ENCODE measurements at regions not wholly inside any gene's neighbourhood (a gene's known extent, or its start where the extent isn't known, plus 50 kb on each side); places are given as distances from the start of the nearest gene placed in this dataset.

DNA sequence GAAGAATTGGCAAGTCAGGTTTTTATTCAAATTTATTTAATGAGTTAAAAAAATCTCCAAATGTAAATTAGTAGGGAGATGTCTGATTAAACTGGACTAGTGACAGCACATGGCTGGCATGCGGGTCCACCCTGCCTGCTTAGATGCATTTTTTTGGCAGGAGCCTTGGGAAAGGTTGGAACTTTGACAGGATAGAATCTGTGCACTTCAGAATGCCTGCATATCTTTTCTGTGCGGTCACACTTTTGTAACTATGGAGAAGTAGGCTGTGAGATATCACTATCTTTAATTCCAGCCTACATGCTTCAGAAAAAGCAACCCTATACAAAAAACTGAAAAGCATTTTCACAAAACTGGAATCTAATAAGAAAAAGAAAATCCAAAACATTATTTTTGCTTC is 317.8 kb downstream of the MBD2 start:
- H3K4me3 Mint-ChIP-seq = no peak overlapping the region
- intact Hi-C loops (cut with micrococcal nuclease) = no loop called here
- H3K27me3 Mint-ChIP-seq = peaks cover 14% of the 10 kb centered on the region
- no peak overlapping the region for H3K27ac Mint-ChIP-seq
- no peaks in the 10 kb centered on the region for H3K36me3 Mint-ChIP-seq
- H3K9me3 Mint-ChIP-seq = no peaks in the 10 kb centered on the region
- DNase-seq = no peak
- no peaks in the 10 kb centered on the region for H3K4me1 Mint-ChIP-seq (ENCODE audit: low read depth)
- ChIA-PET CTCF (interaction anchor here (1.0 to 5.7 kb wide), 2 partner anchors 213 to 337 kb away, joined by 3 to 38 read pairs; no protein-coding TSS in a partner anchor), POLR2A (no interaction called here)

DNA sequence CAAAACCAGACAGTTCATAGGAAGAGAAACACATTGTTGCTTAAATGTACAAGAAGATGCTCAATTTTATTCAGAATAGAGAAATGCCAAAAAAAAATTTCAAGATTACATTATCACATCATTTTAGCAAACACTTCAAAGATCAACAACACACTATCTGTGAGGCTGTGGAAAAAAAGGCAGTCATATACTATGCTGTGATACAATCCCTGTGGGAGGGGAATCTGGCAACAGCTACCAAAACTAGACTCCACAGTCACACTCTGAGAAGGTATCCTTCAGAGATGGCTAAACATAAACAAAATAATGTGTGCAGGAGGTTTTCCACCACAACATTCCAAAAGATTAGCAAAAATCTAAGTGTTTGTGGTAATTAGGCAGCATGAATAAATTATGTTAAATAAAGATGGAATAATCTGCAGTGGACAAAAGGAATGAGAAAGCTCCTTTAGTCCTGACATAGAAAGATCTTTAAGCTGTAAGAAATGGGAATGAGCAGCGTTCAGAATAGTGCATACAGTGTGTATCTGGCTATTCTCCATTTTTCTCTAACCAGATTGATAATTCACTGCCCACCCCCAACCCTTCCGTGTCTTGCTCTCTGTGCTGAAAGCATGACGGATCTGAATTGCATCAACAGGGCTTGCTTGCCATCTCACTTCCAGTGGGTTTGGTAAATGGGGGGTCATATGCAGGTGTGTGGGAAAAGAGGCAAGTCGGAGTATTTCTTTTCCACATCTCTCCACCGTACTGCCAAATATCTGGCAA is 329.6 kb downstream of the MBD2 start:
- DNase-seq = no peak
- no peak overlapping the region for H3K27ac Mint-ChIP-seq
- no peaks in the 10 kb centered on the region for H3K36me3 Mint-ChIP-seq
- ChIA-PET POLR2A (no interaction called here), CTCF (no interaction called here)
- H3K9me3 Mint-ChIP-seq = no peaks in the 10 kb centered on the region
- no peaks in the 10 kb centered on the region for H3K4me1 Mint-ChIP-seq (ENCODE audit: low read depth)
- intact Hi-C loops (cut with micrococcal nuclease) = no loop called here
- H3K27me3 Mint-ChIP-seq = peaks cover 2% of the 10 kb centered on the region
- H3K4me3 Mint-ChIP-seq = no peak overlapping the region

DNA sequence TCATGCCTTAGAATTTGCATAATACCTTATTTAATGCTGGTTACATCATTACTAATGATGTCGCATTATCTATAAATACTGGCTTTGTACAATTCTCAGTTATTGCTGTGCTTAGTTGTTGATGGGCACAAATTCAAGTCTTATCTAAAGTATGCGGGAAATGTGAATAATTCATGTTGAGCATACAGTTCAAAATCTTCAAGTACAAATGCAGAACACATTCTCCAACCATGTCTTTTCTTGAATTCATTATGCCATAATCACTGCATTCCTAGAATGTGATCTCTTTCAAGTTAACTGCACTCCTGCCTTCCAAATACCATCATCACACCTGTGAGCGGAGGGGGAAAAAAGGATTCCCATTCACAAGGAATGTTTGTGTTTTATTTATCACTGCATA is 337.0 kb downstream of the MBD2 start:
- H3K27me3 Mint-ChIP-seq = peaks cover 4% of the 10 kb centered on the region
- no peak for DNase-seq
- no peaks in the 10 kb centered on the region for H3K9me3 Mint-ChIP-seq
- CTCF ChIA-PET = no interaction called here
- H3K4me1 Mint-ChIP-seq (ENCODE audit: low read depth) = no peaks in the 10 kb centered on the region
- intact Hi-C loops (cut with micrococcal nuclease) = no loop called here
- no peak overlapping the region for H3K4me3 Mint-ChIP-seq
- no peak overlapping the region for H3K27ac Mint-ChIP-seq
- no peaks in the 10 kb centered on the region for H3K36me3 Mint-ChIP-seq
- POLR2A ChIA-PET = no interaction called here

DNA sequence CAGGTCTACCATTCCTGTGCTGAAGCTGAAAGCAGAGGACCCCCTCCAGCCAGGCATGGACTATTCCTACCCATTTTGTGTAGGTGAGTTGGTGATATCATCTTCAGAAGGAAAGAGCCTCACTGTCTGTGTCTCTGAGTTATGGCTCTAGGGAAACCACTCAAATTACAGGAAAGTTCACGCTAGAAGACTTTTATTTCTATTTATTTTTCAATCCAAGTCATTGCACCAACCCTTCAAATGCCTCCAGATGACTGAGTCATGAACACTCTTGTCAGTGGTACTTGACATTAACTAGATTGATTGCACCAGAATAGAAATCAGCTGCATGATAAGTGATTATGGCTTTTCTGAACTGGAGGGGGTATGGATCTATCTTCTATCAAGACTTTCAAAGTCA is 338.4 kb downstream of the MBD2 start:
- Mint-ChIP-seq H3K27ac (no peak overlapping the region), H3K4me3 (no peak overlapping the region), H3K27me3 (peaks cover 4% of the 10 kb centered on the region), H3K36me3 (no peaks in the 10 kb centered on the region), H3K9me3 (no peaks in the 10 kb centered on the region), H3K4me1 (ENCODE audit: low read depth) (no peaks in the 10 kb centered on the region)
- no peak for DNase-seq
- ChIA-PET CTCF (no interaction called here), POLR2A (no interaction called here)
- intact Hi-C loops (cut with micrococcal nuclease) = no loop called here

DNA sequence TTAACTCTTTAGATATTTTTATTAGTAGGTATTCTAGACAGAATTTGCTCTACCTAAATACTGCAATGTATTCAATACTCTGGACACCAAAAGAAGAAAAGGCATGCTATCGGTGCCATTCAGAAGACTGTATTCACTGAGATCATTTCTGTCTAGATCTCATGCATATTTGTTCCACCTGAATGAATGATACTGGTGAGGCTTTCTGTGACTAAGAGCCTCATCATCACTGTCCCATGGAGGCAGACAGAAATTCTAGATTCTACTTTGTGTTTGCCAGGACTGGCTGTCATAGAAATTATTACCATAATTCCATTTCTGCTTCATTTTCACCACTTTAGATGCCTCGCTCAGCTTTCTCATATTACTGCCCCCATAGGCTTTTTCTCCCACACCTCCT is 340.7 kb downstream of the MBD2 start:
- H3K36me3 Mint-ChIP-seq = no peaks in the 10 kb centered on the region
- H3K4me3 Mint-ChIP-seq = no peak overlapping the region
- intact Hi-C loops (cut with micrococcal nuclease) = no loop called here
- no peak for DNase-seq
- H3K4me1 Mint-ChIP-seq (ENCODE audit: low read depth) = no peaks in the 10 kb centered on the region
- CTCF ChIA-PET = no interaction called here
- POLR2A ChIA-PET = no interaction called here
- no peak overlapping the region for H3K27ac Mint-ChIP-seq
- peaks cover 3% of the 10 kb centered on the region for H3K27me3 Mint-ChIP-seq
- peaks cover 2% of the 10 kb centered on the region for H3K9me3 Mint-ChIP-seq

DNA sequence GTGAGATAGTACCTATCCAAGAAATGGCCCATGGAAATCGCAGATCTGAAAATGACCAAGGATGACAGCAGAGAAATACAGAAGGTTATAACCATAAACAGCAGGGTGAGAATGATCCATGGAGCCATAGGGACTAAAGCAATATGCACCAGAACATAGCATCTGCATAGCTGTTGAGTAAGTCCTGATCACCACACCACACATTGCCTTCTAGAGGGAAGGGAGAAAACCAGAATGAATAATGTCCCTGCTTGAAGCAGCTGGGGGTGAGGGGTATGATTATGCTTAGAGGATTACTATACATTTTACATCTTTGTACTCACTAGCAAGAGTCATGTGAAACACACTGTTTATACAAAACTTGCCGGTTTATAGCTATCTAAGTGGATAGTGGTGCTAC is 350.4 kb downstream of the MBD2 start:
- ChIA-PET CTCF (no interaction called here), POLR2A (no interaction called here)
- Mint-ChIP-seq H3K27me3 (no peaks in the 10 kb centered on the region), H3K4me1 (ENCODE audit: low read depth) (no peaks in the 10 kb centered on the region), H3K36me3 (no peaks in the 10 kb centered on the region), H3K4me3 (no peak overlapping the region), H3K9me3 (no peaks in the 10 kb centered on the region), H3K27ac (no peak overlapping the region)
- intact Hi-C loops (cut with micrococcal nuclease) = no loop called here
- no peak for DNase-seq

DNA sequence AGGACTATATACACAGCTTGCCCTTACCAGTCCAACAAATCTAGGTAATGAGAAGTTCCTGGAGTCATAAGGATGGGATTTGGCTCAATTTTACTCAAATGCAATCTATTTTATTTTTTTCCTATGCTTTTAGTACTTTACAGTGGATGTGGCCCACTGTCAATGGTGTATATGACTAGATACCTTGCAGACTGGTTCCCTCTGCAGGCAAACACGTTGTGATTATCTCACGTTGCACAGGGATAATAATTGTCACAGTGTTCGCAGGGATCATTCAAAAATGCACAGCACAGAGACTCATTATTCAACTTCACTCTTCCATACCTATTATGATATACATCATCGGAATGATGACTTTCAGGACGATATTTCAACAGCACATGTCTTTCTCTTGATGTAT is 359.7 kb downstream of the MBD2 start:
- Mint-ChIP-seq H3K9me3 (no peaks in the 10 kb centered on the region), H3K27me3 (no peaks in the 10 kb centered on the region), H3K36me3 (no peaks in the 10 kb centered on the region), H3K4me3 (no peak overlapping the region), H3K4me1 (ENCODE audit: low read depth) (no peaks in the 10 kb centered on the region), H3K27ac (no peak overlapping the region)
- POLR2A ChIA-PET = no interaction called here
- no peak for DNase-seq
- intact Hi-C loops (cut with micrococcal nuclease) = no loop called here
- CTCF ChIA-PET = no interaction called here

DNA sequence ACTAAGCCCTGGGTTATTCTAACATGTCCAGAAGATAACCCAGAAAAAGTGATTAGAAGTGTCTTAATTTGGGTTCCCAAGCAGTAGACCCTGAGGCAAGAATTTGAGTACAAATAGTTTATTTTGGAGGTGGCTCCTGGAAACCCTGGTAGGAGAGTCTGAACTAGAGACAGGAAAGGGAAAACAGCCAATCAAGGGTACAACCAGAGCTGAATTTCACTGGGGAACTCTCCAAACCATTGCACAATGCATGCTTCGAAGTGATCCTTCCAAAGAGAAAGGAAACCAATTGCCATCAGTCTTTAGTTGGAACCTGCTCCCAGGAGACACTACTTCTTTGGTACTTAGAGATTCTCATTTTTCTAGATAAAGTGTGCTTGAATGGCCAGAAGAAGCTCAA is 361.5 kb downstream of the MBD2 start:
- ChIA-PET CTCF (no interaction called here), POLR2A (no interaction called here)
- Mint-ChIP-seq H3K27ac (no peak overlapping the region), H3K4me1 (ENCODE audit: low read depth) (no peaks in the 10 kb centered on the region), H3K27me3 (no peaks in the 10 kb centered on the region), H3K36me3 (no peaks in the 10 kb centered on the region), H3K4me3 (no peak overlapping the region), H3K9me3 (no peaks in the 10 kb centered on the region)
- no peak for DNase-seq
- intact Hi-C loops (cut with micrococcal nuclease) = no loop called here

DNA sequence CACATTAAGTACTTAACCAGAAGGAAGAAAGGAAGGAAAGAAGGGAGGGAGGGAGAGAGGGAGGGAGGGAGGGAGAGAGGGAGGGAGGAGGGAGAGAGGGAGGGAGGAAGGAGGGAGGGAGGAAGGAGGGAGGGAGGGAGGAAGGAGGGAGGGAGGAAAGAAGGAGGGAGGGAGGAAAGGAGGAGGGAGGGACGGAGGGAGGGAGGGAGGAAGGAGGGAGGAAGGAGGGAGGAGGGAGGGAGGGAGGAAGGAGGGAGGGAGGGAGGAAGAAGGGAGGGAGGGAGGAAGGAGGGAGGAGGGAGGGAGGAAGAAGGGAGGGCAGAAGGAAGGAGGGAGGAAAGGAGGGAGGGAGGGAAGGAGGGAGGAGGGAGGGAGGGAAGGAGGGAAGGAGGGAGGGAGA is 363.3 kb downstream of the MBD2 start:
- H3K4me3 Mint-ChIP-seq = no peak overlapping the region
- DNase-seq = no peak
- H3K9me3 Mint-ChIP-seq = no peaks in the 10 kb centered on the region
- POLR2A ChIA-PET = no interaction called here
- intact Hi-C loops (cut with micrococcal nuclease) = no loop called here
- H3K4me1 Mint-ChIP-seq (ENCODE audit: low read depth) = no peaks in the 10 kb centered on the region
- no peak overlapping the region for H3K27ac Mint-ChIP-seq
- H3K27me3 Mint-ChIP-seq = no peaks in the 10 kb centered on the region
- CTCF ChIA-PET = no interaction called here
- no peaks in the 10 kb centered on the region for H3K36me3 Mint-ChIP-seq

DNA sequence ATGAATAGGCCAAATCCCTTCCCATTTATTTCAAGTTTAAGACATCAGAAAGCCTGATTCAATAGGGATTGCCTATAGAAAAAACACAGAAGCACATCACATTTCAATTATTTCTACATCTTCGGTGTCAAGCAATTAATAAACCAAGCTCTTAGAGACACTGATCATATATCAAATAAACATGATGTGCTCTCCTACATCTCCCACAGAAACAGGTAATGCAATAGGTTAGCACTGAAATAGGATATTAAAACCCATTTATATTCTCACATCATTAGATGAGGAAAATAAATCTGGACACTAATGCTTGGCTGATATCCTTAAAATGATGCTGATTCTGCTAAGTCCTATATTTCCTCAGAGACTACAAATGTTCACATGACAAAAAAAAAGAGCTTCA is 364.7 kb downstream of the MBD2 start:
- no peak overlapping the region for H3K4me3 Mint-ChIP-seq
- no peaks in the 10 kb centered on the region for H3K4me1 Mint-ChIP-seq (ENCODE audit: low read depth)
- CTCF ChIA-PET = interaction anchor here (1.1 kb wide), 1 partner anchor 10 kb away, joined by 3 read pairs; no protein-coding TSS in a partner anchor
- H3K27ac Mint-ChIP-seq = no peak overlapping the region
- H3K36me3 Mint-ChIP-seq = no peaks in the 10 kb centered on the region
- POLR2A ChIA-PET = no interaction called here
- H3K9me3 Mint-ChIP-seq = no peaks in the 10 kb centered on the region
- DNase-seq = no peak
- intact Hi-C loops (cut with micrococcal nuclease) = no loop called here
- no peaks in the 10 kb centered on the region for H3K27me3 Mint-ChIP-seq

DNA sequence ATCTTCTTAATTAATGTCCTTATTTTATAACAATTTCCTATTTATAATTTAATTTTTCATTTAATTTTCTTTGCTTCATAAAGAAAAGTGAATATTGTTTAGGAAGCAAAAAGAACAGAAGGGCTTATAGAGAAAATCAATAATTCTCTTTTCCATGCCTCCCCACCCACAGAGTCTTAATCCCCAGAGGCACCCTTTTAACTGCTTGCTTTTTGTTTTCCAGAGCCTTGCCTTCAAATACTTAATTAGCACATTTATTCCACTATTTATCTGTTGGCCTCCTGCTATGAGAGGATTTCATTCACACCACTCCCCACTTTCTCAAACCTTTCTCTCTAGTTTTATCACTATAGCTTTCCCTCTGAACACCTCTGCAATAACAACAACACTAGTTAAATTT is 373.6 kb downstream of the MBD2 start:
- ChIA-PET POLR2A (no interaction called here), CTCF (no interaction called here)
- Mint-ChIP-seq H3K4me3 (no peak overlapping the region), H3K9me3 (no peaks in the 10 kb centered on the region), H3K4me1 (ENCODE audit: low read depth) (no peaks in the 10 kb centered on the region), H3K27ac (no peak overlapping the region), H3K27me3 (no peaks in the 10 kb centered on the region), H3K36me3 (no peaks in the 10 kb centered on the region)
- no peak for DNase-seq
- intact Hi-C loops (cut with micrococcal nuclease) = no loop called here

DNA sequence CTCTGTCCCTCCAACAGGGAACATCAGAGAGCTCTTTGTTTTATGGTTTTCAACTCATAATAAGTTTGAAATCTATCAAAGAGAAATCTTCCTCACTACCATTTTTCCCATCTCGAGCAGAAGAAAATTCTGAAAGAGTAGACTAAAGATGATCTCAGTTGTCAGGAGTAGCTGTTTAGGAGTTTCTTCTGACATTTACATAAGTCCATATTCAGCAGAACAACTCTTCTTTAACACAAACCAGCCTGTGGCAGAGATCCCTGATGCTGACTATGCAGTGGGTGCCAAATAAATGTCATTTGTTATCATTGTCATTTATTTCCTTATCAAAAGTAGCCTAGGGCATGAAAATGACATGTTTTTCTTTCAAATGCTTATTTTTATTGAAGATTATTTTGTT is 380.7 kb downstream of the MBD2 start:
- no peaks in the 10 kb centered on the region for H3K36me3 Mint-ChIP-seq
- H3K9me3 Mint-ChIP-seq = peaks cover 3% of the 10 kb centered on the region
- no peak overlapping the region for H3K4me3 Mint-ChIP-seq
- H3K4me1 Mint-ChIP-seq (ENCODE audit: low read depth) = no peaks in the 10 kb centered on the region
- CTCF ChIA-PET = no interaction called here
- no peak overlapping the region for H3K27ac Mint-ChIP-seq
- no peaks in the 10 kb centered on the region for H3K27me3 Mint-ChIP-seq
- intact Hi-C loops (cut with micrococcal nuclease) = no loop called here
- POLR2A ChIA-PET = no interaction called here
- DNase-seq = no peak

DNA sequence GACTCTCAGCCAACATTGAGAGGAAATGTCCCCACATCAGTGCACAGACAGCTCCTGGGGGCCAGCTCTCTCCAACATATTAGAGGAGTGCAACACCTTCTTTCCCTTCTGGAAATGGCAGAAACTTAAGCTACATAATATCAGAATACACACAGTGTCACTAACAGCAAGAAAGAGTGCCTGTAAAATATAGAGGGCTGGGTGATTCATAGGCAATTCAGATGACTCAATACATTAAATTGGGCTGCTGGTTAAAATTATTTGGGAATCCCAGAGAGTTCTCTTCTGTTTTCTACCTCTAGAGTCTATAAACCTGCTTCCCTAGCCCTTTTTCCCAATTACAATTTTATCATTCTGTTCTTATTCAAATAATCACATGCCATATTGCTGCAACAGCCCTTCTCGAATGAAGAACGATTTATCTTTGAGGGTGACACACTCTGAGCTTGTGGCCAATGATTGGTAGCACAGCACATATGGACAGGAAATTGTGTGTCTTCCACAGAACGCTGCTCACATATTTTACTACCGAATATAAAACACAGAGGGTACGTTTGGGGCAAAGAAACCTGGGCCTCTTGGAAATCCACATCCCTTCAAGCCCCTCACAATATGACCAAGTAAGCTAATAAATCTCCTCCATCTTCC is 381.2 kb downstream of the MBD2 start:
- Mint-ChIP-seq H3K4me1 (ENCODE audit: low read depth) (no peaks in the 10 kb centered on the region), H3K27me3 (no peaks in the 10 kb centered on the region), H3K4me3 (no peak overlapping the region), H3K9me3 (peaks cover 3% of the 10 kb centered on the region), H3K27ac (no peak overlapping the region), H3K36me3 (no peaks in the 10 kb centered on the region)
- intact Hi-C loops (cut with micrococcal nuclease) = no loop called here
- ChIA-PET POLR2A (no interaction called here), CTCF (no interaction called here)
- DNase-seq = no peak

Measured in activated CD4-positive, alpha-beta memory T cell treated with anti-CD3 and anti-CD28 coated beads for 36 hours (primary cell).